ENCODE measurements at regions not wholly inside any gene's neighbourhood (a gene's known extent, or its start where the extent isn't known, plus 50 kb on each side); places are given as distances from the start of the nearest gene placed in this dataset.

DNA sequence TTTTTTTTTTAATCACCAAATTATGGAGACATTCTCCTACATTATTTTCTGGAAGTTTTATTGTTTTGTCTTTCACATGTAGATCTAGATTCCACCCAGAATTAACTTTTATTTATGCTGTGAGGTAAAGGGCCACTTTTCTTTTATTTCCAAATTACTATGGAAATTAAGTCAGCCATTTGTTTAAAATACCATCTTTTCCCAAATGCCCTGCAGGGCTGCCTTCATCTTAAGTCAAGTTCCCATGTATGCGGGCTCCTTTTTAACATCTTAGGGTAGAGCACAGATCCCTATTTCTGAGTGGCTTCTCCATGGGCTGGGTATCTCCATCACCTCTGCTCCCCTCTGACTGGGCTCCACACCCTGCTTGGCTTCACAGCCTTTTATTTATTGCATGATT, 348.4 kb downstream of the SOX4 start:
- no peak for TF ChIP-seq EZH2phosphoT487 (IDR thresholded peaks at IDR 0.05; ENCODE audit: borderline replicate concordance)
- TF ChIP-seq, protein P1, sequence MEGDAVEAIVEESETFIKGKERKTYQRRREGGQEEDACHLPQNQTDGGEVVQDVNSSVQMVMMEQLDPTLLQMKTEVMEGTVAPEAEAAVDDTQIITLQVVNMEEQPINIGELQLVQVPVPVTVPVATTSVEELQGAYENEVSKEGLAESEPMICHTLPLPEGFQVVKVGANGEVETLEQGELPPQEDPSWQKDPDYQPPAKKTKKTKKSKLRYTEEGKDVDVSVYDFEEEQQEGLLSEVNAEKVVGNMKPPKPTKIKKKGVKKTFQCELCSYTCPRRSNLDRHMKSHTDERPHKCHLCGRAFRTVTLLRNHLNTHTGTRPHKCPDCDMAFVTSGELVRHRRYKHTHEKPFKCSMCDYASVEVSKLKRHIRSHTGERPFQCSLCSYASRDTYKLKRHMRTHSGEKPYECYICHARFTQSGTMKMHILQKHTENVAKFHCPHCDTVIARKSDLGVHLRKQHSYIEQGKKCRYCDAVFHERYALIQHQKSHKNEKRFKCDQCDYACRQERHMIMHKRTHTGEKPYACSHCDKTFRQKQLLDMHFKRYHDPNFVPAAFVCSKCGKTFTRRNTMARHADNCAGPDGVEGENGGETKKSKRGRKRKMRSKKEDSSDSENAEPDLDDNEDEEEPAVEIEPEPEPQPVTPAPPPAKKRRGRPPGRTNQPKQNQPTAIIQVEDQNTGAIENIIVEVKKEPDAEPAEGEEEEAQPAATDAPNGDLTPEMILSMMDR (conservative IDR thresholded peaks at IDR 0.05; ENCODE audit: low read length): no peak

Measured in Loucy (cell line).